B cell (primary cell): ENCODE measurements at regions not wholly inside any gene's neighbourhood (a gene's known extent, or its start where the extent isn't known, plus 50 kb on each side); places are given as distances from the start of the nearest gene placed in this dataset.

Experiments used
- ATAC-seq: fragments of 200-7000 bp; cut with Tn5 transposase; one replicate; pipeline ENCODE4 v1.10.0; 2021; ENCODE audit warnings: low read depth, mild to moderate bottlenecking, moderate number of reproducible peaks, moderate library complexity
- CTCF ChIA-PET: fragments of 350-600 bp; sonication (Branson Sonifier 250); formaldehyde crosslinking; loops from one replicate; lab custom pipeline; 2021; ENCODE audit warnings: antibody characterized with exemption, inconsistent platforms; lab: Charles Lee
- POLR2A ChIA-PET: fragments of 350-600 bp; sonication (Branson Sonifier 250); formaldehyde crosslinking; loops from one replicate; lab custom pipeline; 2021; ENCODE audit warnings: antibody characterized with exemption; lab: Charles Lee
- DNase-seq: peaks from one replicate; pipeline ENCODE4 v3.0.0; 2013
- H2AFZ ChIP-seq: 2 replicates; pipeline ENCODE4 v1.6.1; 2012; ENCODE audit warnings: mild to moderate bottlenecking, low read depth, low read length; ENCODE audit not compliant: insufficient read depth, poor library complexity, severe bottlenecking
- H3K27ac ChIP-seq, 2 donors: 1 replicate in 1 of 2; 2 replicates in 1 of 2; pipeline ENCODE4 v1.5.1; 2012 to 2013; ENCODE audit warnings: low read length in 2 of 2, mild to moderate bottlenecking in 2 of 2, moderate library complexity in 1 of 2
- H3K27me3 ChIP-seq, 4 experiments: fragments of 200-600 bp in 1 of 4; sonication (generic) in 1 of 4; replicated peaks in 1 of 4; 1 replicate in 2 of 4; 2 replicates in 2 of 4; pipeline versions ENCODE4 v1.6.1 to v1.7.0; 2013 to 2016; ENCODE audit warnings: low read length in 3 of 4, mild to moderate bottlenecking in 2 of 4, mixed read lengths in 1 of 4, moderate library complexity in 1 of 4; ENCODE audit not compliant: insufficient read depth in 4 of 4, control insufficient read depth in 3 of 4; ENCODE audit errors: control extremely low read depth in 1 of 4
- H3K36me3 ChIP-seq, 2 experiments: replicated peaks in 1 of 2; 1 replicate in 1 of 2; 2 replicates in 1 of 2; pipeline versions ENCODE4 v1.6.1 to v1.7.1; 2013; ENCODE audit warnings: low read length in 1 of 2; ENCODE audit not compliant: insufficient read depth in 2 of 2, control insufficient read depth in 1 of 2; ENCODE audit errors: control extremely low read depth in 1 of 2, extremely low read depth in 1 of 2
- H3K4me1 ChIP-seq, 2 donors: fragments of 200-600 bp in 1 of 2; sonication (generic) in 1 of 2; 1 replicate in 1 of 2; 2 replicates in 1 of 2; pipeline versions ENCODE4 v1.5.1 to v1.6.1; 2013 to 2017; ENCODE audit warnings: low read length in 2 of 2; ENCODE audit not compliant: control insufficient read depth in 2 of 2, insufficient read depth in 2 of 2
- H3K4me2 ChIP-seq: replicated peaks from 2 replicates; pipeline ENCODE3; 2012; ENCODE audit warnings: mild to moderate bottlenecking, low read depth, low read length; ENCODE audit not compliant: poor library complexity, severe bottlenecking
- H3K4me3 ChIP-seq, 5 experiments: fragments of 200-600 bp in 1 of 5; sonication (generic) in 1 of 5; 1 replicate in 3 of 5; 2 replicates in 2 of 5; pipeline versions ENCODE4 v1.5.1 to v1.7.0; 2011 to 2016; ENCODE audit warnings: low read length in 4 of 5, mild to moderate bottlenecking in 4 of 5, low read depth in 2 of 5, control low read depth in 1 of 5, moderate library complexity in 1 of 5; ENCODE audit not compliant: insufficient read depth in 1 of 5; ENCODE audit errors: control extremely low read depth in 1 of 5, extremely low read depth in 1 of 5
- H3K79me2 ChIP-seq: fragments of 200-600 bp; sonication (generic); one replicate; pipeline ENCODE4 v1.6.0; 2016; ENCODE audit warnings: low read length; ENCODE audit not compliant: control insufficient read depth, insufficient read depth
- H3K9ac ChIP-seq: fragments of 200-600 bp; sonication (generic); 2 replicates; pipeline ENCODE4 v1.6.1; 2017; ENCODE audit warnings: mild to moderate bottlenecking, low read length, moderate library complexity
- H3K9me3 ChIP-seq, 3 donors: one replicate each; pipeline versions ENCODE4 v1.6.1 to v1.7.1; 2013; ENCODE audit warnings: low read length in 2 of 3; ENCODE audit not compliant: control insufficient read depth in 2 of 3, insufficient read depth in 1 of 3; ENCODE audit errors: control extremely low read depth in 1 of 3
- H4K20me1 ChIP-seq: 2 replicates; pipeline ENCODE4 v1.6.0; 2012; ENCODE audit warnings: mild to moderate bottlenecking, low read length; ENCODE audit not compliant: insufficient read depth, control insufficient read depth, poor library complexity, severe bottlenecking
- H3K27ac Mint-ChIP-seq: one replicate; pipeline ENCODE4 v1.8.0; 2021; ENCODE audit warnings: mixed read lengths
- H3K27me3 Mint-ChIP-seq: one replicate; pipeline ENCODE4 v1.8.0; 2021; ENCODE audit warnings: mixed read lengths
- H3K4me1 Mint-ChIP-seq: one replicate; pipeline ENCODE4 v1.8.0; 2021; ENCODE audit warnings: mixed read lengths
- H3K4me3 Mint-ChIP-seq: one replicate; pipeline ENCODE4 v1.8.0; 2021; ENCODE audit warnings: mixed read lengths
- H3K9me3 Mint-ChIP-seq: one replicate; pipeline ENCODE4 v1.8.0; 2022; ENCODE audit warnings: mixed read lengths; ENCODE audit not compliant: insufficient read depth
- EZH2 ChIP-seq: IDR thresholded peaks from 2 replicates; pipeline ENCODE4 v1.6.1; 2012; ENCODE audit warnings: borderline replicate concordance, low read depth, mild to moderate bottlenecking, moderate library complexity, low read length; ENCODE audit not compliant: insufficient read depth, poor library complexity, severe bottlenecking
- WGBS: methylation state at CpG from one replicate; pipeline ENCODE4 v1.1.5; 2013; ENCODE audit warnings: missing lambda C conversion rate; ENCODE audit not compliant: insufficient coverage; 5-methylcytosine and 5-hydroxymethylcytosine counted together
- intact Hi-C: fragments of 100-400 bp; cut with micrococcal nuclease; formaldehyde crosslinking; loops from one replicate; pipeline ENCODE4 v1.10.0; 2022
- TF ChIP-seq, protein P1 (sequence below): fragments of 200-600 bp; IDR thresholded peaks from one replicate; pipeline ENCODE4 v1.8.0; 2022; ENCODE audit warnings: antibody characterized with exemption, mild to moderate bottlenecking

- Histone ChIP-seq H3K27me3 (no peaks in the 10 kb centered on the region), H3K9me3 (no peaks in the 10 kb centered on the region), H3K36me3 (no peaks in the 10 kb centered on the region), H4K20me1 (no peaks in the 10 kb centered on the region), H3K27ac (no peak overlapping the region), H2AFZ (no peak overlapping the region), H3K4me2 (no peak overlapping the region), H3K4me3 (no peak overlapping the region), H3K9ac (no peak overlapping the region), H3K79me2 (no peaks in the 10 kb centered on the region), H3K4me1 (no peaks in the 10 kb centered on the region)
- ChIA-PET CTCF (no interaction called here), POLR2A (no interaction called here)
- 79% methylated on average over 5 of the region's 9 CpGs for WGBS
- DNase-seq, result no peak
- TF ChIP-seq EZH2, result no peak
- TF ChIP-seq, protein P1, sequence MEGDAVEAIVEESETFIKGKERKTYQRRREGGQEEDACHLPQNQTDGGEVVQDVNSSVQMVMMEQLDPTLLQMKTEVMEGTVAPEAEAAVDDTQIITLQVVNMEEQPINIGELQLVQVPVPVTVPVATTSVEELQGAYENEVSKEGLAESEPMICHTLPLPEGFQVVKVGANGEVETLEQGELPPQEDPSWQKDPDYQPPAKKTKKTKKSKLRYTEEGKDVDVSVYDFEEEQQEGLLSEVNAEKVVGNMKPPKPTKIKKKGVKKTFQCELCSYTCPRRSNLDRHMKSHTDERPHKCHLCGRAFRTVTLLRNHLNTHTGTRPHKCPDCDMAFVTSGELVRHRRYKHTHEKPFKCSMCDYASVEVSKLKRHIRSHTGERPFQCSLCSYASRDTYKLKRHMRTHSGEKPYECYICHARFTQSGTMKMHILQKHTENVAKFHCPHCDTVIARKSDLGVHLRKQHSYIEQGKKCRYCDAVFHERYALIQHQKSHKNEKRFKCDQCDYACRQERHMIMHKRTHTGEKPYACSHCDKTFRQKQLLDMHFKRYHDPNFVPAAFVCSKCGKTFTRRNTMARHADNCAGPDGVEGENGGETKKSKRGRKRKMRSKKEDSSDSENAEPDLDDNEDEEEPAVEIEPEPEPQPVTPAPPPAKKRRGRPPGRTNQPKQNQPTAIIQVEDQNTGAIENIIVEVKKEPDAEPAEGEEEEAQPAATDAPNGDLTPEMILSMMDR, result no peak
- Mint-ChIP-seq H3K27me3 (no peaks in the 10 kb centered on the region), H3K4me1 (no peaks in the 10 kb centered on the region), H3K9me3 (no peaks in the 10 kb centered on the region), H3K27ac (no peak overlapping the region), H3K4me3 (no peak overlapping the region)
- no peak for ATAC-seq
- intact Hi-C loops, result no loop called here
Measured at GRCh38 chr3:25107918-25108617, 320.0 kb upstream of the RARB start.

GRCh38 chr3:25110642-25111041 is 317.4 kb upstream of the RARB start:
- intact Hi-C loops, result no loop called here

More at GRCh38 chr3:25110642-25111041, 317.4 kb upstream of the RARB start:
- ChIA-PET POLR2A (no interaction called here), CTCF (no interaction called here)
- H3K36me3 ChIP-seq, result no peaks in the 10 kb centered on the region
- no peak overlapping the region for H2AFZ ChIP-seq
- no peak overlapping the region for H3K4me3 ChIP-seq
- Mint-ChIP-seq H3K4me3 (no peak overlapping the region), H3K9me3 (no peaks in the 10 kb centered on the region), H3K27me3 (no peaks in the 10 kb centered on the region), H3K27ac (no peak overlapping the region), H3K4me1 (no peaks in the 10 kb centered on the region)
- H3K4me1 ChIP-seq, result no peaks in the 10 kb centered on the region
- H3K9me3 ChIP-seq, result no peaks in the 10 kb centered on the region
- no peaks in the 10 kb centered on the region for H3K79me2 ChIP-seq
- WGBS, result no CpG with 5 or more reads among the region's 2 CpGs
- TF ChIP-seq, protein P1, result no peak
- no peak for TF ChIP-seq EZH2
- no peaks in the 10 kb centered on the region for H4K20me1 ChIP-seq
- ATAC-seq, result no peak
- no peak for DNase-seq
- no peak overlapping the region for H3K4me2 ChIP-seq
- no peaks in the 10 kb centered on the region for H3K27me3 ChIP-seq
- H3K9ac ChIP-seq, result no peak overlapping the region
- no peak overlapping the region for H3K27ac ChIP-seq
